Posterior vena cava (tissue), 2 donors: ENCODE measurements at regions not wholly inside any gene's neighbourhood (a gene's known extent, or its start where the extent isn't known, plus 50 kb on each side); places are given as distances from the start of the nearest gene placed in this dataset.

Experiments
- DNase-seq: peaks from one replicate; pipeline ENCODE4 v3.0.0-alpha.2; 2020; ENCODE audit warnings: low spot score
- intact Hi-C, 2 donors: fragments of 100-400 bp; cut with DNase I; formaldehyde crosslinking; loops; one replicate each; pipeline versions ENCODE4 v1.14.1 to v1.14.2; 2022 to 2023
- donor health status: DM: yes; HTN: yes; CAD: no.
- donor health status: DM: yes; HTN: yes; CAD: no.

- intact Hi-C loops: no loop called here
- DNase-seq: no peak
These were observed 141.9 kb upstream of the KLF14 start for GRCh38 chr7:130875901-130876300.

- no peak for DNase-seq
- intact Hi-C loops: no loop called here
These were observed 143.4 kb upstream of the KLF14 start for GRCh38 chr7:130877236-130877990.

DNA sequence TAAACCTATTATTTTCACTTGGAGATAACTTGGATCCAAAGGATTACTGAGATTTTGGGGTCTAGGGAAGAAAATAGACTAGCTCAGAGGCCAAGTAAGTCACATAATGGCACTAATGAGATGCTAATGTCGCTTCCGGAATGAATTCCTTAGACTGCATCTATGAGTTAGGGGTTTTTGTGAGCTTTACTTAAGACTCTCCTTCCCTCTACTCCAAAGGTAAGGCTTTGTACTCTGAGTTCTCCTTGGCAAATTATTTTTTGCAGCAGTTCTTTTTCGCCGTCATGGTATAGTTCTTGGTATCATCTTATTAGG is 143.9 kb upstream of the KLF14 start:
- no peak for DNase-seq
- intact Hi-C loops: no loop called here

DNA sequence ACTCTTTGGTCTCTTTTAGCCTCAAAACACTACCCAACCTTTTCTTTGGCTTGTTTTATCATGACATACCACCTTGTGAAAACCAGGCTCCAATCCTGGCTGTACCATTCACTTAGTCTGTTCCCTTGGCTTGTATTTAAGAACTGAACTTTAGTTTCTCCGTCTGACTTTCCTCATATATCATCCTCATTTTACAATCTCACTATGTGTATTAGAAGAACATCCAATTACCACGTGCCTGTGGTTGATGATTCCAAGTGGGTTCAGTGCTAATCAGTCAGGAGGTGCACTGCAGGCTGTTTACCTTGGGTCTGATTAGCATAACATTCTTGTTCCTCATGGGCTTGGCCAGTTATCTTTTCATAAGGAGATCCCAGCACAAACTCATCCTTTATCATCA is 144.8 kb upstream of the KLF14 start:
- intact Hi-C loops: no loop called here
- no peak for DNase-seq

GRCh38 chr7:130879191-130879590 is 145.2 kb upstream of the KLF14 start:
- intact Hi-C loops: no loop called here
- DNase-seq: no peak

GRCh38 chr7:130880668-130881067 is 146.7 kb upstream of the KLF14 start:
- DNase-seq: no peak
- intact Hi-C loops: no loop called here

DNA sequence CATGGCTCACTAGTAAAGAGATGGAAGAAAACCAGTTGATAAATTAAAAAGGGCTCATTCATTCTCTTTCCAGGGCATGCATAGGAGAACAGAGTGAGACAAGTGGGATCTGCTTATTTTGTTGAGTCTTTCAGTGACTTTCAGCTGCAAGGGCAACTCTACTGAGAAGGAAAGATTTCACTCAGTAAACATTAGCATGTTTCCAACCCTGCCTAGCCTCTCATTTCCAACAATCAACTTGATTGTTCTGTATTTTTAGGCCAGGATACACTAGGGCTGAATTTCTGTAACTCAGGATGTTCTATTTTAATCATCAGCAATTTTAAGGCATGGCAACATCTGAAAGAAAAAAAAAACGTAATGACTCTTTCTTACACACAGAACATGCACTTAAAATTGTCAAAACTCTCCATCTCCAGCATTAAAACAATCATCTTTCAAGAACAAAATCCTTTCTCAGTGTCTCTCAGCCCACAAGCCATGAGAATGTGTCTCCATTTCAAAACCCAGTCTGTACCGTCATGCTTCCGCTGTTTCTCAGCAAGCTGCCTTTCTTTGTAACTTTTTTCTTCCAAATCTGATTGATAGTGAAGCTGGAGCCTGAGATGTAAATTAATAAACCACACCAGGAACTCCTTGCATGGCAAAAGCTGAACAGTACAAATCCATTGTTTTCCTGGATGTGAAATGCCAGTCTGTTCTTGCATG is 147.2 kb upstream of the KLF14 start:
- DNase-seq: no peak
- intact Hi-C loops: no loop called here

- intact Hi-C loops: no loop called here
- DNase-seq: no peak
These were observed 147.8 kb upstream of the KLF14 start for GRCh38 chr7:130881799-130882141.

GRCh38 chr7:130882396-130882795 is 148.4 kb upstream of the KLF14 start:
- intact Hi-C loops: no loop called here
- DNase-seq: no peak

DNA sequence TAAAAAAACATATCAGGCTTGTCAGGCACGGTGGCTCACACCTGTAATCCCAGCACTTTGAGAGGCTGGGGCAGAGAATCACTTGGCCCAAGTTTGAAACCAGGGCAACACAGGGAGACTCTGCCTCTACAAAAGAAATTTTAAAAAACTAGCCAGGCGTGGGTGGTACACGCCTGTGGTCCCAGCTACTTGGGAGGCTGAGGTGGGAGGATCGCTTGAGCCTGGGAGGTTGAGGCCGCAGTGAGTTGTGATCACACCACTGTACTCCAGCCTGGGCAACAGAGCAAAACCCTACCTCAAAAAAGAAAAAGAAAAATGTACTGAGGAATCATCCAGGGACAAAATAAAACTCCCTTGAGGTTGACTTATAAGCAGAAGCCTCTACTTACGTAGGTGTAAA is 149.9 kb upstream of the KLF14 start:
- intact Hi-C loops: no loop called here
- no peak for DNase-seq

GRCh38 chr7:130884437-130885417 is 150.7 kb upstream of the KLF14 start:
- DNase-seq: no peak
- intact Hi-C loops: no loop called here

DNA sequence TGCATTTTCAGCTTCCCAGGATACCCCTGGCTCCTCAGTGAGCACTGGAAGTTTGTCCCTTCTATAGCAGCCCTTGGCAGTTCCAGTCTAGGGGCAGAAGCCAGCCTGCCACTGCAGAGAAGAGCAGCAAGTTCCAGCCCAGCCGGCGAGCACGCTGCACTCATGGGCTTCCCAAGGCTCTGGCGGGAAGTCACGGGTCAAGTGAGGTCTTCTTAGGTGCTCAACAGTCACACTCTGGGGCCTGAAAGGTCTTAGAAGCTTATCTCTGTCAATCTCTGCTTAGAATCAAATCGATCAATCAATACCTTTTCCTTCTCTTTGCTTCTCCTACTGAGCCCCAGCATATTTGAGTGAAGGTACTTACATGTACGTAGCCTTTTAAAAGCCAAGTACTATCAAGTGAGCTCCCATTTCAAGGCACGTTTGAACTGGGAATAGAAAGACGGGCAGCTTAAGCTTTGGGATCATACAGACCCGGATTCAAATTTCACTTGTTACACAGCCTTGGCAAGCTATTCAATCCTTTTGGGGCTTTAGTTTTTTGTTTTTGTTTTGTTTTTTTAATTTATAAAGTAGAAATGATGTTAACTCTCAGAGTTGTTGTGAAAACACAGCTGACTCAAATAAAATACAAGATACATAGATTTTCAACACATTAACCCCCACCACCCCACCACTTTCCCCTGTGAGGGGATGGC is 152.6 kb upstream of the KLF14 start:
- intact Hi-C loops: no loop called here

DNA sequence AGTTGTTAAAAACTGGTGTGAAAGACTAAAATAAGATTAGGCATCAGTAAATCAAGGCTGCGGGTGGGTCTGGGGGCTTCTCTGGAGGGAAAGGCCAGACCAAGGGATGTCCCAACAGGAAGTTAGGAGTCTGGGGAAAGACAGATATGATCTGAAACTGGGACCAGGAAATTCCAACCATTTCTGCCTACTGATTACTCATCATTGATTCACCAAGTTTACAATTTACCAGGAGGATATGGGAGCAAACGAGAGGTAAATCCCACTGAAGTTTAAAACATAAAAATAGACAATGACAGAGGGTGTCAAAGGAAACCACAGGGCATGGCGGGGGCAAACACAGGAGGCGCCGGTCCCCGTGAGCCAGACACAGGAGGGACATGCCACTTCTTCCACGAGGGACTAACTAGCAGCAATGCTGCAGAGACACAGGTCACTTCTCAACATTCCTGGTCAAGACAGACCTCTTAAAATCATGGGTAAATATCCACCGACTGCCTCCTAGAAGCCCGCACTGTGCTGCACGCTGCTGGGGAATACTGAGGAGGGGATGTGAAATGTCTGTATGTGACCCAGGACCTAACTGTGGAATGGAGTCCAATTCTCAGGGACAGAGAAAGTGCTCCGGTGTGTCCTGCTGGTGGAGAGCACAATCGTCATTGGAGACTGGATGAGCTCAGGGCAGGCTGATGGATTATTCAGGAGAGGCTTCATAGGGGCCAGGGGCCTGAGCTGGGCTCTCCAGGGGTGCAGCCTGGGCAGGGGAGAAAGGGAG is 153.4 kb upstream of the KLF14 start:
- no peak for DNase-seq
- intact Hi-C loops: no loop called here

More for the DNA sequence above, 152.6 kb upstream of the KLF14 start:
- no peak for DNase-seq

GRCh38 chr7:130887957-130888371 is 154.0 kb upstream of the KLF14 start:
- intact Hi-C loops: no loop called here
- no peak for DNase-seq

DNA sequence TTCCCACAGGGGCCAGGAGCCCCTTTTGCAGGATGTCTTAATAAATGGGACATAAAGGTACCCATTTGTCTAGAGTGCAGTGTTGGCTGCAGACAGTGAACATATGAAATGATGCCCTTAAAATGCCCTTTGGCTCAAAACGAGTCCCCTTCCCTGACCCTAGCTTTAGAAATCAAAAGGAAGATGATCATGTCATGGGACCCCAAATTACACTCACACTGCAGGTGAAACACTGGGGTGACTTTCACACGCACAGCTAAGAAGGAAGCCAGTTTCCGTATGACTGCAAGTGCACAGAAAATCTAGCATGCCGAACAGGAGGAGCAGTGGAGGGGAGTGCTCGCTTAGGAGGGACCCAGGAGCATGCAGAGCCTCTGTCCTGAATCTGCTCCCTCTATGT is 154.5 kb upstream of the KLF14 start:
- no peak for DNase-seq
- intact Hi-C loops: no loop called here

DNA sequence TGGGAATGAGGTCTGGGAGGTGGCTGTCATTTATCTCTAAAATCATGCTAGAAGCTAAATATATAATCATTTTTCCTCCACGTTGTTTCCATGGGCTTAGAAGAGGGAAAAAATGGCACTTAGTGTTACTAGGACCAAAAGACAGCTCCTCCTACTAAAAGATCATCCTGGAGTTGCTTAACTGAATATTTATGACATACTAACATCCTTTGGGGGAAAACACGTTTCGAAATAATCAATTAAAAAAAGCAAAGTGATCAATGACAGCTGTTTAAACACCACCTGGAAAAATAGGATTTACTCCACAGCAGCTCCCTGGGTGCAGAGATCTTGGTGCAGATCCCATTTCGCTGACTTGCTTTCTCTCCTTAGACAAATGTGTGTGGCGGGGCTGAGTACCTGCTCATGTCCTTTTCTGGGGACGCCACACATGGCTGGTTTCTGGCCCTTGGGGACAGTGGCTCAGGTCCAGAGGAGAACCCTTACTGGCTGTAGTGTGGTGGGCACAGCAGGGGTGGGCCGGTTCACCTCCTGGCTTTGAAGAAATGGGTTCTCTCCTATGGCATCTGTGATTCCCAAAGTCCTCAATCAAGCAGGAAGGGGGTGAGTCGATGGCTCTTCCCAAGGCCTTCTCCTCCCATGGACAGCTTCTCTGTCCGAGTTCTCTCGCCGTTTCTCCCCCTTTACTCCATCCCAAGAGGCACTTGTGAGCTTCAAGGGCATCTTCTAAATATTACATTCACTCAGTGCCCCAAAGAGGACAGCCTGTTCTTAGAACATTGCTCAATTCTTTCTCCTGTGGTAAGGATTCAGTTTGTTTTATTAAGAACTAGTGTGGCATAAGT is 156.4 kb upstream of the KLF14 start:
- intact Hi-C loops: loop anchor here in 1 of 2 donors (10.0 kb wide), 2 partner anchors 114 to 154 kb away; no protein-coding TSS in a partner anchor
- no peak for DNase-seq

GRCh38 chr7:130891254-130892094 is 157.5 kb upstream of the KLF14 start:
- intact Hi-C loops: loop anchor here in 1 of 2 donors (10.0 kb wide), 2 partner anchors 113 to 153 kb away; no protein-coding TSS in a partner anchor
- peak; percentile 92 for DNase-seq
